ENCODE measurements at regions not wholly inside any gene's neighbourhood (a gene's known extent, or its start where the extent isn't known, plus 50 kb on each side); places are given as distances from the start of the nearest gene placed in this dataset.

- TF ChIP-seq EZH2 (IDR thresholded peaks at IDR 0.05; ENCODE audit: insufficient read depth, poor library complexity, severe bottlenecking): no peak
- TF ChIP-seq EZH2phosphoT487 (IDR thresholded peaks at IDR 0.05; ENCODE audit: insufficient read depth, low read depth): no peak
Measured at GRCh38 chr13:109271555-109272541, 514.5 kb downstream of the IRS2 start.
